Neural cell (in vitro differentiated cells): ENCODE measurements at regions not wholly inside any gene's neighbourhood (a gene's known extent, or its start where the extent isn't known, plus 50 kb on each side); places are given as distances from the start of the nearest gene placed in this dataset.

ENCODE experiments used
- H2AFZ ChIP-seq: fragments of 200-600, 300-800 bp; sonication (generic), shearing (Covaris generic); 2 replicates; pipeline ENCODE4 v1.6.0; 2014; ENCODE audit warnings: low read depth, mild to moderate bottlenecking, antibody characterized with exemption, low read length, moderate library complexity
- H3F3A ChIP-seq: fragments of 200-600 bp; shearing (Covaris generic); 2 replicates; pipeline ENCODE4 v1.6.1; 2016; ENCODE audit warnings: mild to moderate bottlenecking, moderate library complexity, mixed read lengths, antibody characterized with exemption, low read length; ENCODE audit not compliant: insufficient read depth, poor library complexity, severe bottlenecking
- H3K27ac ChIP-seq: fragments of 200-600, 300-800 bp; sonication (generic), shearing (Covaris generic); 2 replicates; pipeline ENCODE4 v1.5.1; 2014; ENCODE audit warnings: mild to moderate bottlenecking, low read length, moderate library complexity
- H3K27me3 ChIP-seq: fragments of 300-800, 200-600 bp; sonication (generic), shearing (Covaris generic); 2 replicates; pipeline ENCODE4 v1.6.0; 2014; ENCODE audit warnings: mild to moderate bottlenecking, low read depth, low read length, moderate library complexity; ENCODE audit not compliant: insufficient read depth
- H3K36me3 ChIP-seq: fragments of 300-800, 200-600 bp; sonication (generic), shearing (Covaris generic); 2 replicates; pipeline ENCODE4 v1.5.1; 2014; ENCODE audit warnings: mild to moderate bottlenecking, antibody characterized with exemption, low read length, moderate library complexity; ENCODE audit not compliant: insufficient read depth
- H3K4me2 ChIP-seq: fragments of 300-800, 200-600 bp; sonication (generic), shearing (Covaris generic); 2 replicates; pipeline ENCODE4 v1.6.0; 2014; ENCODE audit warnings: mild to moderate bottlenecking, low read length
- H3K4me3 ChIP-seq: fragments of 300-800, 200-600 bp; sonication (generic), shearing (Covaris generic); 2 replicates; pipeline ENCODE4 v1.5.1; 2014; ENCODE audit warnings: mild to moderate bottlenecking, low read length, moderate library complexity
- H3K79me2 ChIP-seq: fragments of 200-600 bp; shearing (Covaris generic); replicated peaks from 2 replicates; pipeline ENCODE4 v1.6.0; 2014; ENCODE audit warnings: mild to moderate bottlenecking, low read length, moderate library complexity; ENCODE audit not compliant: insufficient read depth
- H3K9ac ChIP-seq: fragments of 300-800, 200-600 bp; sonication (generic), shearing (Covaris generic); 2 replicates; pipeline ENCODE4 v1.6.1; 2016; ENCODE audit warnings: mild to moderate bottlenecking, low read length, mixed read lengths
- H3K9me2 ChIP-seq: fragments of 200-600 bp; shearing (Covaris generic); 2 replicates; pipeline ENCODE4 v1.6.1; 2016; ENCODE audit warnings: mild to moderate bottlenecking, low read length, mixed read lengths; ENCODE audit not compliant: insufficient read depth
- H3K9me3 ChIP-seq: fragments of 200-600, 300-800 bp; sonication (generic), shearing (Covaris generic); 2 replicates; pipeline ENCODE4 v1.6.1; 2016; ENCODE audit warnings: mild to moderate bottlenecking, mixed run types, low read length, moderate library complexity, mixed read lengths
- H4K20me1 ChIP-seq: fragments of 200-600 bp; shearing (Covaris generic); 2 replicates; pipeline ENCODE4 v1.6.1; 2016; ENCODE audit warnings: mild to moderate bottlenecking, mixed run types; ENCODE audit not compliant: insufficient read depth
- CTCF ChIP-seq: fragments of 450-650 bp; IDR thresholded peaks from 2 replicates; pipeline ENCODE4 v1.5.1; 2014; ENCODE audit warnings: antibody characterized with exemption, mild to moderate bottlenecking, moderate library complexity; ENCODE audit not compliant: poor library complexity, severe bottlenecking
- EP300 ChIP-seq: fragments of 450-650 bp; conservative IDR thresholded peaks from 2 replicates; pipeline ENCODE4 v1.6.1; 2014; ENCODE audit warnings: antibody characterized with exemption, mild to moderate bottlenecking, moderate library complexity; ENCODE audit not compliant: poor library complexity, severe bottlenecking
- EZH2 ChIP-seq: fragments of 200-600, 300-800 bp; shearing (Covaris generic), sonication (generic); IDR thresholded peaks from 2 replicates; pipeline ENCODE4 v1.6.1; 2014; ENCODE audit warnings: antibody characterized with exemption, low read length, borderline replicate concordance, mild to moderate bottlenecking; ENCODE audit not compliant: insufficient read depth, poor library complexity, severe bottlenecking
- MXI1 ChIP-seq: fragments of 450-650 bp; conservative IDR thresholded peaks from 2 replicates; pipeline ENCODE4 v1.6.1; 2014; ENCODE audit warnings: antibody characterized with exemption, mild to moderate bottlenecking; ENCODE audit not compliant: poor library complexity, severe bottlenecking
- POLR2AphosphoS5 ChIP-seq: IDR thresholded peaks from 2 replicates; pipeline ENCODE4 v1.6.1; 2012
- RAD21 ChIP-seq: fragments of 450-650 bp; conservative IDR thresholded peaks from 2 replicates; pipeline ENCODE4 v1.6.1; 2014; ENCODE audit warnings: antibody characterized with exemption, mild to moderate bottlenecking, moderate library complexity
- REST ChIP-seq: IDR thresholded peaks from 2 replicates; pipeline ENCODE4 v1.6.1; 2012; ENCODE audit warnings: borderline replicate concordance
- SMC3 ChIP-seq: fragments of 450-650 bp; conservative IDR thresholded peaks from 2 replicates; pipeline ENCODE4 v1.6.1; 2014; ENCODE audit warnings: antibody characterized with exemption, mild to moderate bottlenecking, moderate library complexity; ENCODE audit not compliant: poor library complexity
- TAF1 ChIP-seq: IDR thresholded peaks from 2 replicates; pipeline ENCODE4 v1.6.1; 2012; ENCODE audit warnings: low read depth

GRCh38 chr2:55986700-55987440, 63.3 kb upstream of the EFEMP1 start:
- Histone ChIP-seq H2AFZ (no peak overlapping the region), H3K4me2 (no peak overlapping the region), H3K4me3 (no peak overlapping the region), H3K79me2 (no peaks in the 10 kb centered on the region), H4K20me1 (no peaks in the 10 kb centered on the region), H3K27ac (no peak overlapping the region), H3K27me3 (no peaks in the 10 kb centered on the region), H3K9ac (no peak overlapping the region), H3F3A (no peaks in the 10 kb centered on the region), H3K9me2 (no peaks in the 10 kb centered on the region), H3K9me3 (no peaks in the 10 kb centered on the region), H3K36me3 (no peaks in the 10 kb centered on the region)
- TF ChIP-seq TAF1: no peak
- TF ChIP-seq CTCF: no peak
- TF ChIP-seq RAD21: no peak
- no peak for TF ChIP-seq MXI1
- no peak for TF ChIP-seq EZH2
- TF ChIP-seq EP300: no peak
- TF ChIP-seq REST: no peak
- no peak for TF ChIP-seq SMC3
- TF ChIP-seq POLR2AphosphoS5: no peak

- no peak overlapping the region for H3K4me3 ChIP-seq
- H3K36me3 ChIP-seq: no peaks in the 10 kb centered on the region
- H3F3A ChIP-seq: no peaks in the 10 kb centered on the region
- H3K9me2 ChIP-seq: no peaks in the 10 kb centered on the region
- no peaks in the 10 kb centered on the region for H3K79me2 ChIP-seq
- no peaks in the 10 kb centered on the region for H3K9me3 ChIP-seq
- H3K4me2 ChIP-seq: no peak overlapping the region
- TF ChIP-seq MXI1 (no peak), RAD21 (no peak), POLR2AphosphoS5 (no peak), CTCF (no peak), SMC3 (no peak), TAF1 (no peak), EZH2 (no peak), EP300 (no peak), REST (no peak)
- H3K9ac ChIP-seq: no peak overlapping the region
- no peak overlapping the region for H2AFZ ChIP-seq
- H3K27ac ChIP-seq: no peak overlapping the region
- no peaks in the 10 kb centered on the region for H4K20me1 ChIP-seq
- no peaks in the 10 kb centered on the region for H3K27me3 ChIP-seq
Measured at GRCh38 chr2:55989405-55989804, 65.8 kb upstream of the EFEMP1 start.
